ENCODE measurements at regions not wholly inside any gene's neighbourhood (a gene's known extent, or its start where the extent isn't known, plus 50 kb on each side); places are given as distances from the start of the nearest gene placed in this dataset.

DNA sequence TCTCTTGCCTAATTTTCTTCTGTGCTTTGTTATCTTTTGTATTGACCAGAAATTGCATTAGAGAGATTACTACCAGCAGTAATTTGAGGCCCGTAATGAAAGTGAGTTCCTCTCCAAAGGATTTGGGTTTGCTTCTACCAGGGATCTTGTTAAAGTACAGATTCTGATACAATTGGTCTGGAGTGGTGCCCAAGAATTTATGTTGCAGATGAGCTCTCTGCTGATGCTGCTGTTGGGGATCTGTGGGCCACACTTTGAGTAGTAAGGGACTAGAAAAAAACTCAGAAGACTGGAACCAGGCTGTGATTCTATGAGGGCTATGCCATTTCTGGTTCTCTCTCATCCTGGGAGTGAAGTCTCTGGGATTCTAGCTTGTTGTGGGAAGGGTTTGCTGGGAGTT lies 192.2 kb downstream of the SEC61B start:
- H3K4me2 ChIP-seq, result no peak overlapping the region
- H2AFZ ChIP-seq (ENCODE audit: low read depth), result no peak overlapping the region
- TF ChIP-seq, protein P1, sequence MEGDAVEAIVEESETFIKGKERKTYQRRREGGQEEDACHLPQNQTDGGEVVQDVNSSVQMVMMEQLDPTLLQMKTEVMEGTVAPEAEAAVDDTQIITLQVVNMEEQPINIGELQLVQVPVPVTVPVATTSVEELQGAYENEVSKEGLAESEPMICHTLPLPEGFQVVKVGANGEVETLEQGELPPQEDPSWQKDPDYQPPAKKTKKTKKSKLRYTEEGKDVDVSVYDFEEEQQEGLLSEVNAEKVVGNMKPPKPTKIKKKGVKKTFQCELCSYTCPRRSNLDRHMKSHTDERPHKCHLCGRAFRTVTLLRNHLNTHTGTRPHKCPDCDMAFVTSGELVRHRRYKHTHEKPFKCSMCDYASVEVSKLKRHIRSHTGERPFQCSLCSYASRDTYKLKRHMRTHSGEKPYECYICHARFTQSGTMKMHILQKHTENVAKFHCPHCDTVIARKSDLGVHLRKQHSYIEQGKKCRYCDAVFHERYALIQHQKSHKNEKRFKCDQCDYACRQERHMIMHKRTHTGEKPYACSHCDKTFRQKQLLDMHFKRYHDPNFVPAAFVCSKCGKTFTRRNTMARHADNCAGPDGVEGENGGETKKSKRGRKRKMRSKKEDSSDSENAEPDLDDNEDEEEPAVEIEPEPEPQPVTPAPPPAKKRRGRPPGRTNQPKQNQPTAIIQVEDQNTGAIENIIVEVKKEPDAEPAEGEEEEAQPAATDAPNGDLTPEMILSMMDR (conservative IDR thresholded peaks at IDR 0.05; ENCODE audit: low read depth, low read length), result no peak
- H3K4me1 ChIP-seq (ENCODE audit: low read depth, poor library complexity, severe bottlenecking), result no peaks in the 10 kb centered on the region
- no peak overlapping the region for H3K27ac ChIP-seq
- H3K9ac ChIP-seq, result no peak overlapping the region
- H3K36me3 ChIP-seq (ENCODE audit: insufficient read depth), result no peaks in the 10 kb centered on the region
- no peak overlapping the region for H3K4me3 ChIP-seq (IDR thresholded peaks at IDR 0.05; ENCODE audit: insufficient read depth, low read depth, low read length)
- H4K20me1 ChIP-seq (ENCODE audit: insufficient read depth), result no peaks in the 10 kb centered on the region
- no peaks in the 10 kb centered on the region for H3K27me3 ChIP-seq (ENCODE audit: insufficient read depth, low read depth)
- no peaks in the 10 kb centered on the region for H3K79me2 ChIP-seq (ENCODE audit: insufficient read depth, low read depth)

DNA sequence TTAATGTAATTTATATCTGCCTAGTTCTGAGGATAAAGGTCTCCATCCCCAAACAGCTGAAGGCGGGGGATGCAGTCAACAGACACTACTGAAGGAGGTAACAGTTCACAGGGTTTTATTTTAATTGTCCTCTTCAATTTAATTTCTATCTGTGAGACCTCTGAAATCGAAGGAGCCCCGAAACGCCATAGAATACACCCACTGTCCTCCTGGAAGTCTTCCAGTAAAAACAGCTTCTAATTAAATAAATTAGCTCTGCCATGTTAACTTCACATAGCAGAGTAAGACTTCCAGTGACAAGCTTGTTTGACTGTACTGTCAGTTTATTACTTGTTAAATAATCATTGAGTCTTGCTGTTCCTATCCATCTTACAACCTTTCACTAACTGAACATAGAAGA lies 193.5 kb downstream of the SEC61B start:
- TF ChIP-seq, protein P1 (conservative IDR thresholded peaks at IDR 0.05; ENCODE audit: low read depth, low read length), result no peak
- Histone ChIP-seq H3K79me2 (ENCODE audit: insufficient read depth, low read depth) (no peaks in the 10 kb centered on the region), H3K4me3 (IDR thresholded peaks at IDR 0.05; ENCODE audit: insufficient read depth, low read depth, low read length) (no peak overlapping the region), H3K4me2 (no peak overlapping the region), H3K27me3 (ENCODE audit: insufficient read depth, low read depth) (no peaks in the 10 kb centered on the region), H2AFZ (ENCODE audit: low read depth) (no peak overlapping the region), H3K4me1 (ENCODE audit: low read depth, poor library complexity, severe bottlenecking) (no peaks in the 10 kb centered on the region), H3K36me3 (ENCODE audit: insufficient read depth) (no peaks in the 10 kb centered on the region), H4K20me1 (ENCODE audit: insufficient read depth) (no peaks in the 10 kb centered on the region), H3K9ac (no peak overlapping the region), H3K27ac (no peak overlapping the region)

DNA sequence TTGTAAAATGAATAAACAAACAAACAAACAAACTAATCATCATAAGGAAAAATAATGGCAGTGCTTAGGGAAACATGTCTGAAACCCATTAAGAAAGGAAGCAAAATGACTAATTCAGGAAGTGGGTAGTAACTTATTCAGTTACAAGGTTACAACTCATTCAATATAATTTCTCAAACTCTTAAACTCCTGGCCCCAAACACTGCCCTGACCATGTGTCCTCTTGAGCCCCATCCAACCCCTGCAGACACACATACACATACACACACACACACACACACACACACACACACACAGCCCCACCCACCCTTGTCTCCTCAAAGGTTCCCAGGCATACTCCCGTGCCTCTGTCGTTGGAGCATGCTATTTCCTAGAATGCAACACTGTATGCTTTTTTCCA lies 193.9 kb downstream of the SEC61B start:
- TF ChIP-seq, protein P1 (conservative IDR thresholded peaks at IDR 0.05; ENCODE audit: low read depth, low read length), result no peak
- no peak overlapping the region for H2AFZ ChIP-seq (ENCODE audit: low read depth)
- H3K79me2 ChIP-seq (ENCODE audit: insufficient read depth, low read depth), result no peaks in the 10 kb centered on the region

DNA sequence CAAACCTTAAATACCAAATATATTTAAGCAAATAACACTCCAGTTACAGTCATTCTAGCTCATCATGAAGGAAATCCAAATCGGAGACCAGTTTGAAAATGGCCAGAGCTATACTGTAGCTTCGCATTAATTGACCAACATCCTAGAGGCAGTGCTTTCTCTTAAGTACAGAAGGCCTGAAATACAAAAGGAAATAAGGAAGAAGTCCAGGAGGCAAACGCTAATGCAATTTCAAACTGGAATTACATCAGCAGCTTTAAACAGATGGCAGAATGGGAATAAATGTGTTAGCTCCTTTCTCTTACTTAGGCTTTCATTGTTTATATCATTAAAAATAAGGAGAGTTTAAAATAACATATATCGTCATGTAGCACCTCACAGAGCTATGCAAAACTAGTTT lies 197.0 kb downstream of the SEC61B start:
- Histone ChIP-seq H3K36me3 (ENCODE audit: insufficient read depth) (no peaks in the 10 kb centered on the region), H3K9ac (no peak overlapping the region), H2AFZ (ENCODE audit: low read depth) (no peak overlapping the region), H3K27me3 (ENCODE audit: insufficient read depth, low read depth) (no peaks in the 10 kb centered on the region), H3K4me3 (IDR thresholded peaks at IDR 0.05; ENCODE audit: insufficient read depth, low read depth, low read length) (no peak overlapping the region), H3K4me1 (ENCODE audit: low read depth, poor library complexity, severe bottlenecking) (no peaks in the 10 kb centered on the region), H3K27ac (no peak overlapping the region), H3K4me2 (no peak overlapping the region), H4K20me1 (ENCODE audit: insufficient read depth) (no peaks in the 10 kb centered on the region), H3K79me2 (ENCODE audit: insufficient read depth, low read depth) (no peaks in the 10 kb centered on the region)
- TF ChIP-seq, protein P1 (conservative IDR thresholded peaks at IDR 0.05; ENCODE audit: low read depth, low read length), result no peak

More for the DNA sequence above, 193.9 kb downstream of the SEC61B start:
- Histone ChIP-seq H3K9ac (no peak overlapping the region), H4K20me1 (ENCODE audit: insufficient read depth) (no peaks in the 10 kb centered on the region), H3K4me3 (IDR thresholded peaks at IDR 0.05; ENCODE audit: insufficient read depth, low read depth, low read length) (no peak overlapping the region), H3K27me3 (ENCODE audit: insufficient read depth, low read depth) (no peaks in the 10 kb centered on the region), H3K27ac (no peak overlapping the region), H3K4me2 (no peak overlapping the region), H3K36me3 (ENCODE audit: insufficient read depth) (no peaks in the 10 kb centered on the region), H3K4me1 (ENCODE audit: low read depth, poor library complexity, severe bottlenecking) (no peaks in the 10 kb centered on the region)
